PC-9 (cell line): ENCODE measurements at regions not wholly inside any gene's neighbourhood (a gene's known extent, or its start where the extent isn't known, plus 50 kb on each side); places are given as distances from the start of the nearest gene placed in this dataset.

Experiments
- CTCF ChIP-seq: fragments of 200-600 bp; sonication (generic); conservative IDR thresholded peaks from 2 replicates; pipeline ENCODE4 v1.6.1; 2017; ENCODE audit warnings: mixed run types, antibody characterized with exemption, mild to moderate bottlenecking, moderate library complexity
- EZH2 ChIP-seq: fragments of 200-600 bp; sonication (generic); IDR thresholded peaks from 2 replicates; pipeline ENCODE4 v1.8.0; 2017; ENCODE audit warnings: antibody characterized with exemption, low read depth

- TF ChIP-seq CTCF = no peak
- TF ChIP-seq EZH2 = no peak
These were observed 67.7 kb upstream of the JCAD start for GRCh38 chr10:30127120-30127541.
